ENCODE measurements at regions not wholly inside any gene's neighbourhood (a gene's known extent, or its start where the extent isn't known, plus 50 kb on each side); places are given as distances from the start of the nearest gene placed in this dataset.

DNA sequence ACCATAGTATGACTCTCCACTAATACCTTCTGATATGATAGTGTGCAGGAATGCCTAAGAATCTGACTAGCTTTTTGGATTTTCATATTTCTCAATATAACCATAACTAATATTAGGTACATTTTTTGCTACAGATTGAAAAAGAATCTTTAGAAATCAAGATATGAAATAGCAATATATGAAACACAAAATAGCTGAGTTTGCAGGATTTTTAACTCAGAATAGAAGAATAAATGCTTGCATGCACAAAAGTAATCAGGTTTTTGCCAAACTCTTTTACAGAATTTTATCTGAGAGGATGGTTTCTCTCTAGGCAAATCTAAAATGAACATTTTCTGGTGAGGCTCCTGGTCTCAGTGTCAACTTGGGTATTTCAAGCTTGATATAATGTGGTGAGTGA lies 402.6 kb downstream of the TMEM232 start:
- TF ChIP-seq, protein P1, sequence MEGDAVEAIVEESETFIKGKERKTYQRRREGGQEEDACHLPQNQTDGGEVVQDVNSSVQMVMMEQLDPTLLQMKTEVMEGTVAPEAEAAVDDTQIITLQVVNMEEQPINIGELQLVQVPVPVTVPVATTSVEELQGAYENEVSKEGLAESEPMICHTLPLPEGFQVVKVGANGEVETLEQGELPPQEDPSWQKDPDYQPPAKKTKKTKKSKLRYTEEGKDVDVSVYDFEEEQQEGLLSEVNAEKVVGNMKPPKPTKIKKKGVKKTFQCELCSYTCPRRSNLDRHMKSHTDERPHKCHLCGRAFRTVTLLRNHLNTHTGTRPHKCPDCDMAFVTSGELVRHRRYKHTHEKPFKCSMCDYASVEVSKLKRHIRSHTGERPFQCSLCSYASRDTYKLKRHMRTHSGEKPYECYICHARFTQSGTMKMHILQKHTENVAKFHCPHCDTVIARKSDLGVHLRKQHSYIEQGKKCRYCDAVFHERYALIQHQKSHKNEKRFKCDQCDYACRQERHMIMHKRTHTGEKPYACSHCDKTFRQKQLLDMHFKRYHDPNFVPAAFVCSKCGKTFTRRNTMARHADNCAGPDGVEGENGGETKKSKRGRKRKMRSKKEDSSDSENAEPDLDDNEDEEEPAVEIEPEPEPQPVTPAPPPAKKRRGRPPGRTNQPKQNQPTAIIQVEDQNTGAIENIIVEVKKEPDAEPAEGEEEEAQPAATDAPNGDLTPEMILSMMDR (IDR thresholded peaks at IDR 0.05; ENCODE audit: insufficient read depth, low read length): no peak
- no peak for TF ChIP-seq REST (IDR thresholded peaks at IDR 0.05; ENCODE audit: insufficient replicate concordance, low read depth)
- no peak for TF ChIP-seq POLR2AphosphoS5 (IDR thresholded peaks at IDR 0.05; ENCODE audit: low read depth)
